Endothelial cell of hepatic sinusoid (primary cell): ENCODE measurements at regions not wholly inside any gene's neighbourhood (a gene's known extent, or its start where the extent isn't known, plus 50 kb on each side); places are given as distances from the start of the nearest gene placed in this dataset.

Experiments
- in situ Hi-C: cut with HindIII; loops from 2 replicates; pipeline ENCODE4 v1.10.0; 2017; ENCODE audit warnings: low sequenced_read_pairs

GRCh38 chr20:54272901-54273488 is 65.1 kb downstream of the PFDN4 start:
- in situ Hi-C loops: no loop called here

- in situ Hi-C loops: no loop called here
Observed at GRCh38 chr20:54275359-54276111, 67.6 kb downstream of the PFDN4 start.

DNA sequence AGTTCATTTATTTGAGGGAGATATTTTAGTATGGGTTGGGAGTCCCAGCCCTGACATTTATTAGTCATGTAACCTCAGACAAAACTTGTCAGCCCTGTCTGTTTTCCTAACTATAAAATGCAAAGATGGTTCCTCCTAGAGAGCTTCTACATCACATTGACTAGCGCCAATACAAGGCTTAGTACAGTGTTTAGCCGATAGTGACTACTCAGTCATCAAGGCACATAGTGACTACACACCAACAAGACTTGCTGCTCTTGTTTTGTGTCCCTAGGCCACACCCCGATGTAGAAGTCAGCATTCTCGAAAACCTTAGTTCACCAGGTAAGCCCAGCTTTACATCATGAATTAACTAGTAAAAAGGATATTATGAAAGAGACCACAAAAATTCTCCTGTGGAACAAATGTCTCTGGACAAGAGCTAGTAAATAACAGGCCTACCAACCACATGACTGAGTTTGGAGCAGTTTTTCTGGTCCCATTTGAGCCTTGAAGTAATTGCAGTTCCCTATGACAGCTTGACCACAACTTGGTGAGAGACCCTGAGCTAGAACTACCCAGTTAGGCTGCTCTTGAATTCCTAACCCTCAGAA is 68.8 kb downstream of the PFDN4 start:
- in situ Hi-C loops: no loop called here

- in situ Hi-C loops: no loop called here
Observed at GRCh38 chr20:54278262-54278661, 70.4 kb downstream of the PFDN4 start.

DNA sequence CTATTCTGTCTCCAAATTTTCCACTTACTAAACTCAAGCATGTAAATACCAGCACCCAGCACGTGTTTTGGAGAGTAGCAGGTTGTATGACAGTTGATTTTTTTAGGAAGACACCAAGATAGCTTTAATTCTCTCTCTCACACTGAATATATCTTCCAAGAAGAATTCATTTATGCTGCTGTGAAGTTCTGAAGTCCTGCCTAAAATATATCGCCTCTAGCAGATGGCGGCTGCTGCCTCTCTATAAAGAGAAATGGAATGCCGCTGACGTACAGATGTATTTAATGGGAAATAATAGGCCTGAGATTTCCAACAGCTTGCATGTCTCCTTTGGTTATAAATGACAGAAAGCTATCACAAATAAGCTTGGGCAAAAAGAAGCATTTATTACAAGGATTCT is 74.7 kb downstream of the PFDN4 start:
- in situ Hi-C loops: no loop called here

- in situ Hi-C loops: no loop called here
Observed at GRCh38 chr20:54283253-54283652, 75.4 kb downstream of the PFDN4 start.

GRCh38 chr20:54284928-54285704 is 77.2 kb downstream of the PFDN4 start:
- in situ Hi-C loops: no loop called here

DNA sequence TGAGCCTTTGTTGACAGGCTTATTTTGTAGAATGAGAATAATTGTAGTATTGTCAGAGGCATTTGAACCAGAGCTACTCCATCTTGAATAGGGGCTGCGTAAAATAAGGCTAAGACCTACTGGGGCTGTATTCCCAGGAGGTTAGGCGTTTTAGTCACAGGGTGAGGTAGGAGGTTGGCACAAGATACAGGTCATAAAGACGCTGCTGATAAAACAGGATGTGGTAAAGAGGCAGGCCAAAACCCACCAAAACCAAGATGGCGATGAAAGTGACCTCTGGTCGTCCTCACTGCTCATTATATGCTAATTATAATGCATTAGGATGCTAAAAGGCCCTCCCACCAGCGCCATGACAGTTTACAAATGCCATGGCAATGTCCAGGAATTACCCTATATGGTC is 82.7 kb downstream of the PFDN4 start:
- in situ Hi-C loops: loop anchor here (5.0 kb wide), 1 partner anchor 43 kb away; no protein-coding TSS in a partner anchor

DNA sequence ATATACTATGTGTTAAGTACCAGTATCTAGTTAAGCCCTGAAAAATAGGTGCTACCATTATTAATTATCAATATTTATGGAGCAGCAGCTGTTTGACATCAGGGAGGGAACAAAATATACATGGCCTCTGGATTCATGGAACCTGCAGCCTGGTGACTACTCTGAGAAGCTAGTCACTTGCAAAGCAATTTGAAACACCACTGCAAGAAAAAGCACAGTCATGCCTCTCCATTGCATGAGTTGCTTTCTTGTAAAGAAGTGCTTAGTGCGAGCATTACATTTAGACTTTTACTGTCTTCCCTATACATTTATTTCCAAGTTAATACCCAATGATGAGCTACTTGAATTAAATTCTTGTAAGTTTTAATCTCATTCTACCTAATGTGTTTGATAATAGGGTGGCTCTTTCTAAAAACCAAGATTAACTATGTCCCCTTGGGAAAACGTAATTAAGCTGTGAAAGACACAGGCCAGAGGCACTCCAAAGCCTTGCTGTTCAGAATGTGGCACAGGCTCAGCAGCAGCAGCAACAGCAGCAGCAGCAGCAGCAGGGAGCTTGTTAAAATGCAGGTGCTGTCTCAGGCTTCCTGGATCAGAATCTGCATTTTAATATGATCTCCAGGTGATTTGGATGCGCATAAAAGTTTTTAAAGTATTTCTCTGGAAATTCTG is 83.6 kb downstream of the PFDN4 start:
- in situ Hi-C loops: loop anchor here (5.0 kb wide), 1 partner anchor 44 kb away; no protein-coding TSS in a partner anchor

DNA sequence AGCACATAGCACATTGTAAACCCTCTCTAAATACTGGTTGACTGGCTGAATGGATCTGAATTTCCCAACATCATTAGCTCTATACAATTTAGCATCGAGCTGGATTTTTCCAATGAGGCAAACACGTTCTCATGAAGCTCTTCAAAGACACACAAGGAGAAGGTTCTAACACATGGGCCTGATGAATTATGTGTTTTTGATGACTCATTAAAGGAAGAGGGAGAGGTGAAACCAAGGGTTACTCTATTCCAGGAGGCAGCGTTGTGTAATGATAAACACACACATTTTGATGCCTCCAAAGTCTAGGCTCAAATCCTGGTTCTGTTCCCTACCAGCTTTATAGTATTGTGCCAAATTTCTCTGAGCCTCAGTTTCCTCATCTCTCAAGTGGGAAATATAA is 84.3 kb downstream of the PFDN4 start:
- in situ Hi-C loops: loop anchor here (5.0 kb wide), 1 partner anchor 45 kb away; no protein-coding TSS in a partner anchor

DNA sequence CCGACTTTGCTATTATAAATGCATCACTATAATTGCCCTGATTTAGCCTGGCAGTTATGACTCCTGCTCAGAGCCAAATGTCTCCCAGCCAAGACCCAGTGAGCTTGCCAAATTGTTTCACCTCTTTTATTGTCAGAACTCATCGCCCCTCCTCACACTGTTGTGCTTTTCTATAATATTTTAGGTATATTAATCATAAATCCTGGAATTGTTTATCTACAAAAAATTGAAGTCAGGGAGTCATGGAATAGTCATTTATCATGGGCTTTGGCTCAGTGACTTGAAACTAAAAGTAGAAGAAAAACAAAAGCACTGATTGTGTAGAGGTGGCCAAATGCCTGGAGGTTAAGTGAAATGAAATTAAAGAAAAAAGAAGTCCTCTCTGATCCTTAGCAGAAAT is 85.6 kb downstream of the PFDN4 start:
- in situ Hi-C loops: loop anchor here (5.0 kb wide), 1 partner anchor 46 kb away; no protein-coding TSS in a partner anchor

DNA sequence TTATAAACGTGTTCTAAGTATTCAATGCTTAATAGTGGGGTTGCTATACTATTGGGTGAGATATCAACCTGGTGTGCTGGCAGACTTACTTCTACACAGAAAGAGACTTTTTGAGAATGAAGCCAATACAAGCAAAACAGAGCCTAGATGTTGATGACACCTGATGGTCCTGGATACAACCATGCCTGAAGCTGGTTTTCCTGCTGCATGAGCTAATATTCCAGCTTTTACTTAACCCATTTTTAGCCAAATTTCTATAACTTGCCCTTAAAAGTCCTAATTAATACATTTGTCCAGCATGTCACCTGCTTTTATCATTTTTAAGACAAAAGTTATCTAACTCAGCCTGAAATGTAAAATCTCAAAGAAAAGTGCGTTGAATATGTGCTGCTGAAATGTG is 86.2 kb downstream of the PFDN4 start:
- in situ Hi-C loops: loop anchor here (5.0 kb wide), 1 partner anchor 47 kb away; no protein-coding TSS in a partner anchor

- in situ Hi-C loops: no loop called here
Observed at GRCh38 chr20:54295686-54296085, 87.8 kb downstream of the PFDN4 start.

DNA sequence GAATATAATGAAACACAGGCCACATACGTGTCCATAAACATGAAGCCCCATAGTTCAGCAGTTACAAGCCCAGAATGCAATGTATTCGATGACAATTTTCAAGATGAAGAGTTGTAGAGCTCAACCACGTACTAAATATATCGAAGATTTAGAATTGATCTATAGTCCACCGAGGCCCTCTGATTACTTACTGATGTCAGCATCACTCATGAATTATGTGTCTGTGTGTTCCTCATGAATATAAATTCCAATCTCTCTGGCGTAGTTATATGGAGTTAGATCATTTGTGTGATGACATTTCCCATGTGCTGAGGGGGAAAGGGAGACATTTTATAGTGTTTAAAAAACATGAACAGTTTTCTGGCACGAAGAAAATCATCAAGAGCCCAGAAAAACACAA is 97.5 kb downstream of the PFDN4 start:
- in situ Hi-C loops: no loop called here

- in situ Hi-C loops: no loop called here
Observed at GRCh38 chr20:54306985-54307710, 99.3 kb downstream of the PFDN4 start.

DNA sequence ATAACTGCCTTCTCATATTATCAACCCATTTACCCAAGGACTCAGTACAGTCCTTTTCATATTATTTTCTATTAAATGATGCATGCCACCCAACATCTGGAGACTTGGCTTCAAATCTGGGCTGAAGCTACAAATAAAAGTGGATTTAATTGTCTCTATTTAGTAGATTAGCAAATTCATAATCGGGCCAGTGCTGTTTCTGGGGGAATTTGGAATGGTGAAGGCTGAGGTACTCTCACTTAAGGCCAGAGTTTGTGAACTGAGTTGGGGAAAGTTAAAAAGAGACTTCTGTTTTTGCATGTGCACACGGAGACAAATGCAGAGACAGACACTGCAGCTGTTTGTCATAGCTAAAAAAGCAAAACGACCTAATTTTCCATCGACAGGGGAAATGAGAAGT is 100.9 kb downstream of the PFDN4 start:
- in situ Hi-C loops: no loop called here

GRCh38 chr20:54318892-54319291 is 111.0 kb downstream of the PFDN4 start:
- in situ Hi-C loops: loop anchor here (5.0 kb wide), 1 partner anchor 72 kb away; no protein-coding TSS in a partner anchor

DNA sequence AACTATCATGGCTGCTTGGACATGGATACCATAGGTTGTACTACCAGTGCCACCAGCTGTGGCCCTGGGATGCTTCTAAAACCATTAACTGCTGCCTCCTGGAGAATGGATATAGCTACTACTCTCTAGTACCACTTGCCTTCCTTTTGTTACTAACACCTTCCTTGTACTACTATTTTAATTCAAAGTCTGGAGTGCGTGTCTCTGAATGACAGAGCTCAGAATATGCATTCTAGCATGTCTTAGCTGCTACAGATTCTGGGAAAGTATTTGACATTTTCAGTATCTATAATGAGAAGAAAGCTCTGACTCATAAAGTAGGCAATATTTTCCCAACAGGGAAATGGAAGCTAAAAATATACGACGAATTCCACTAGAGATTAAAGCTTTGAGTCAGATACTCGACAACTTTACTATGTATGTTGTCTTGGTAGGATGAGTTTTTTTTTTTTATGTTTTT is 112.3 kb downstream of the PFDN4 start:
- in situ Hi-C loops: no loop called here

- in situ Hi-C loops: no loop called here
Observed at GRCh38 chr20:54321352-54322087, 113.6 kb downstream of the PFDN4 start.
